GM12874 (cell line): ENCODE measurements at regions not wholly inside any gene's neighbourhood (a gene's known extent, or its start where the extent isn't known, plus 50 kb on each side); places are given as distances from the start of the nearest gene placed in this dataset.

Experiments
- TF ChIP-seq, protein P1 (sequence below): IDR thresholded peaks from 2 replicates; pipeline ENCODE4 v1.5.1; 2011; ENCODE audit warnings: low read depth, mild to moderate bottlenecking, control low read depth, low read length, moderate library complexity; ENCODE audit not compliant: insufficient read depth

DNA sequence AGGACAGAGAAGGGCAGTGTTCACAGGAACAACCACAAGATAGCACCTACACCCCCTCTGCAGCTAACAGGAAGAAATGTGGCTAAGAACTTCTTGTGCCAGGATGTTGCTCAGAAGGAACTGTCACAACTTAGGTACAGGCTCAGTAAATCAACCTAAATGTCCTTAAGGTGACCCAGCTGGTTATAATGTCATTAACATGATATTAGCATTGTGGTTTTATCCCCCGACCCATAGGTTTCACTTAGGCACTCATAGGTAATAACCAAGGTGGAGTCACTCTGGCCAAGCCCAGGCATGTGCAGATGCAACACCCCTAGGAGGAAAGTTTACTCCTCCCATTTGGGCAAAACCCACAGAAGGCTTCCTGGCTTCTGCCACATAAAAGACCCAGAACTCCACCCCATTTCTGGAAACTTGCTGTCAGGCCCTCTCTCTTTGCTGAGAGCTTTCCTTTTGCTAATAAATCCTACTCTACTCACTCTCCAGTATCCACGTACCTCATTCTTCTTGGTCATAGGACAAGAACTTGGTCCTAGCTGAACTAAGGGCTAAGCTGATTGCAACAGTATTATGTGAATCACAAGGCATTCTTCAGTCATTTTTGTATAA lies 951.3 kb downstream of the SLITRK5 start:
- TF ChIP-seq, protein P1, sequence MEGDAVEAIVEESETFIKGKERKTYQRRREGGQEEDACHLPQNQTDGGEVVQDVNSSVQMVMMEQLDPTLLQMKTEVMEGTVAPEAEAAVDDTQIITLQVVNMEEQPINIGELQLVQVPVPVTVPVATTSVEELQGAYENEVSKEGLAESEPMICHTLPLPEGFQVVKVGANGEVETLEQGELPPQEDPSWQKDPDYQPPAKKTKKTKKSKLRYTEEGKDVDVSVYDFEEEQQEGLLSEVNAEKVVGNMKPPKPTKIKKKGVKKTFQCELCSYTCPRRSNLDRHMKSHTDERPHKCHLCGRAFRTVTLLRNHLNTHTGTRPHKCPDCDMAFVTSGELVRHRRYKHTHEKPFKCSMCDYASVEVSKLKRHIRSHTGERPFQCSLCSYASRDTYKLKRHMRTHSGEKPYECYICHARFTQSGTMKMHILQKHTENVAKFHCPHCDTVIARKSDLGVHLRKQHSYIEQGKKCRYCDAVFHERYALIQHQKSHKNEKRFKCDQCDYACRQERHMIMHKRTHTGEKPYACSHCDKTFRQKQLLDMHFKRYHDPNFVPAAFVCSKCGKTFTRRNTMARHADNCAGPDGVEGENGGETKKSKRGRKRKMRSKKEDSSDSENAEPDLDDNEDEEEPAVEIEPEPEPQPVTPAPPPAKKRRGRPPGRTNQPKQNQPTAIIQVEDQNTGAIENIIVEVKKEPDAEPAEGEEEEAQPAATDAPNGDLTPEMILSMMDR = no peak

DNA sequence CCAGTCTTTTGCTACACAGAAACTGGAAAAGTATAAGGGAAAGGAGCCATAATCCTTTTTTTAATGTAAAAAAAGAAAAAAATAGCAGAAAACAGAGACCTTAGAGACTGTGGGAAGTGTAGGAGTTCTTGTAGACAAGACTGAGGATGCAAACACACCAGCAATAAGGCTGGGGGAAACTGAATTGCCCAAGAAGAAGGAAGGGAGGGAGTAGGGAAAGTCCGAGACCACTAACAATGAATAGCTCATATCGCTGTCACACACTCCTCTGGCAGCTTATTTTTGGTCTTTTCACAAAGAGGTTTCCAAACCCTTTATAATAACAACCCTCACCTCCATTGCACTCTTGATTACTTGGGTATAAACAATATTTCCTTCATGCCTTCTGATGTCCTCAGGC lies 952.0 kb downstream of the SLITRK5 start:
- TF ChIP-seq, protein P1 = no peak

DNA sequence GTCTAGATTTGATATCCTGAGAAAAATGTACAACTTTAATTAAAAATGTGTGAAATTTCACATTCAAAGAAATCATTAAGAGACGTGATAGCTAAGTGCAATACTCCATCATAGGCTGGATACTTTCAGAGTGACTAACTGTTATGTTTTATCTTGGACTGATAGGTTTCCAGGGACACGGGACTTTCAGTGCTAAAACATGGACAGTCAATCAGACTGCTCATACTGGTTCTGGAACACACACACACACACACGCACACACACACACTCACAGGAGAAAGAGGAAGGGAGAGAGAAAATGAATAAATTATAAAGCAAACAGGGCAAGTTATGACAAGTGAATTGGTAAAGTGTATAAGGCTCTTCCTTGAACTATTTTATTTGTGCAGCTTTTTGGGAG lies 955.9 kb downstream of the SLITRK5 start:
- TF ChIP-seq, protein P1 = no peak

DNA sequence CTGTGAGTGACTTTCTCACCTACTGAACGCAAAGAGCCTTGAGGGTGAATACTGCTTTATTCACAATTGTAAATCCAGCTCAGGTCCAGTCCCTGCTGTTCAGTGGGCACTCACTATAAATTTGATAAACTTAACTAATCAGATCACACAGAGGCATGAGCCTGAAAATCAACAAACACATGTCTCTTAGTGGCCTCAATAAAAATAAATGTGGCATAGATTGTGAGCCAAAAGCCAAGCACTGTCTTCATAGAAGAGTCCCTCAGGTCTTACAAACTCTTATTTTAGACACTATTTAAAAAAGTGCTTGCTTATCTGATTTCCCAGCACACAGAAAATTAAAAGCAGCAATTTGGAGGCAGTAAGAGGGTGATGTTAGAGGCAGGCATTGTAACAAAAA lies 957.7 kb downstream of the SLITRK5 start:
- TF ChIP-seq, protein P1 = no peak

- TF ChIP-seq, protein P1 = no peak
Observed at GRCh38 chr13:88637935-88638334, 966.8 kb downstream of the SLITRK5 start.

GRCh38 chr13:88643233-88643632 lies 972.1 kb downstream of the SLITRK5 start:
- TF ChIP-seq, protein P1 = no peak

- TF ChIP-seq, protein P1 = no peak
Observed at GRCh38 chr13:88648598-88649373, 977.6 kb downstream of the SLITRK5 start.
